DOHH2 (cell line): ENCODE measurements at regions not wholly inside any gene's neighbourhood (a gene's known extent, or its start where the extent isn't known, plus 50 kb on each side); places are given as distances from the start of the nearest gene placed in this dataset.

Source experiments
- H3F3A ChIP-seq: fragments of 200-600 bp; sonication (generic), shearing (Covaris generic); 2 replicates; pipeline ENCODE4 v1.6.0; 2016; ENCODE audit warnings: antibody characterized with exemption, mild to moderate bottlenecking; ENCODE audit not compliant: control insufficient read depth, insufficient read depth
- H3K27ac ChIP-seq: fragments of 200-600 bp; sonication (generic); 2 replicates; pipeline ENCODE4 v1.5.1; 2014; ENCODE audit warnings: low read depth, mild to moderate bottlenecking, low read length, moderate library complexity
- H3K27me3 ChIP-seq: fragments of 200-600 bp; sonication (generic); 2 replicates; pipeline ENCODE4 v1.6.1; 2014; ENCODE audit warnings: mild to moderate bottlenecking, low read length, mixed read lengths; ENCODE audit not compliant: control insufficient read depth
- H3K36me3 ChIP-seq: fragments of 200-600 bp; sonication (generic); 2 replicates; pipeline ENCODE4 v1.6.1; 2014; ENCODE audit warnings: mild to moderate bottlenecking, low read length, moderate library complexity, mixed read lengths; ENCODE audit not compliant: control insufficient read depth
- H3K4me1 ChIP-seq: fragments of 200-600 bp; sonication (generic); 2 replicates; pipeline ENCODE4 v1.6.1; 2014; ENCODE audit warnings: mild to moderate bottlenecking, low read length, mixed read lengths; ENCODE audit not compliant: control insufficient read depth
- H3K4me2 ChIP-seq: fragments of 200-600 bp; sonication (generic); 2 replicates; pipeline ENCODE4 v1.6.0; 2014; ENCODE audit warnings: mild to moderate bottlenecking, low read length, moderate library complexity
- H3K4me3 ChIP-seq: fragments of 200-600 bp; sonication (generic); 2 replicates; pipeline ENCODE4 v1.5.1; 2014; ENCODE audit warnings: mild to moderate bottlenecking, low read length, mixed read lengths
- H3K79me2 ChIP-seq: fragments of 200-600 bp; sonication (generic); 2 replicates; pipeline ENCODE4 v1.6.1; 2014; ENCODE audit warnings: mild to moderate bottlenecking, low read length, mixed read lengths; ENCODE audit not compliant: control insufficient read depth
- H3K9me2 ChIP-seq: fragments of 200-600 bp; sonication (generic); replicated peaks from 2 replicates; pipeline ENCODE4 v1.6.1; 2014; ENCODE audit warnings: mild to moderate bottlenecking, low read length, mixed read lengths; ENCODE audit not compliant: control insufficient read depth
- H3K9me3 ChIP-seq: fragments of 200-600 bp; sonication (generic); 2 replicates; pipeline ENCODE4 v1.6.1; 2014; ENCODE audit warnings: antibody characterized with exemption, low read length, mixed read lengths; ENCODE audit not compliant: control insufficient read depth, insufficient read depth
- H4K20me1 ChIP-seq: fragments of 200-600 bp; sonication (generic); 2 replicates; pipeline ENCODE4 v1.6.0; 2014; ENCODE audit warnings: low read depth, mild to moderate bottlenecking, antibody characterized with exemption, low read length, moderate library complexity; ENCODE audit not compliant: control insufficient read depth, insufficient read depth
- EZH2phosphoT487 ChIP-seq: fragments of 200-600 bp; sonication (generic); IDR thresholded peaks from 2 replicates; pipeline ENCODE4 v1.6.1; 2017; ENCODE audit warnings: borderline replicate concordance, mild to moderate bottlenecking, antibody characterized with exemption, low read length, moderate library complexity, mixed read lengths
- TF ChIP-seq, protein P1 (sequence below): fragments of 200-600 bp; sonication (generic); IDR thresholded peaks from one replicate; pipeline ENCODE4 v1.5.1; 2014; ENCODE audit warnings: antibody characterized with exemption, mild to moderate bottlenecking, low read depth, low read length; ENCODE audit not compliant: poor library complexity, severe bottlenecking

DNA sequence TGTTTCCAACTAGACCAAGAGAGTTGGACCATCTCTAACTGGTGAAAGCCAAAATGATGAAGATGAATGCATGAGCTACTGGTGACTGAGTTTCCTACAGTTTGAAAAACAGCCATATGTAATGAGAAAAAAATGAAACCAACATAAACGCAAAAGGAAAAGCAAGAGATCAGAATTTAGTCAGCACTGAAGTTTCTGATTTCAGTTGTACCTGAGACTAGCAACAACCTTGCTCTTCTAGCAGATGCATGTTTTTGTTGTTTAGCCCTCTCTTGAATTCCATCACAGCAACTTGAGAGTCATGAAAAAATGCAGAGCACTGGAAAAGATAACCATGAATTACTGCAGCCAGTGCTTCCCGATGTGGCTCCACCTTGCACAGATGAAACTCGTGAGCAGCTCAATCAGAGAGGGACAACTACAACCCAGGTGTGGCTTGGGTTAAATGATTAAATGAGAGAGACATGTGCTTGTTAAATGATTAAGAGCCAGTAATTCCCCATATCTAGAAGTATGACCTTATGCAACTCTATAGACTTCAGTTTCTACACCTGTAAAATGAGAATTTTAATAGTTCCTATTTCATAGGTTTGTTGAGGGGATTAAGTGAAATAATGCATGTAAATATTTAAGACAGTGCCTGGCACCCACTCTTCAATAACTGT is 104.8 kb downstream of the ELOVL4 start:
- no peaks in the 10 kb centered on the region for H3K9me3 ChIP-seq
- no peak overlapping the region for H3K4me3 ChIP-seq
- no peaks in the 10 kb centered on the region for H3K79me2 ChIP-seq
- no peaks in the 10 kb centered on the region for H3K36me3 ChIP-seq
- no peak overlapping the region for H3K27ac ChIP-seq
- H3F3A ChIP-seq, result no peaks in the 10 kb centered on the region
- no peaks in the 10 kb centered on the region for H3K4me1 ChIP-seq
- TF ChIP-seq EZH2phosphoT487, result no peak
- TF ChIP-seq, protein P1, sequence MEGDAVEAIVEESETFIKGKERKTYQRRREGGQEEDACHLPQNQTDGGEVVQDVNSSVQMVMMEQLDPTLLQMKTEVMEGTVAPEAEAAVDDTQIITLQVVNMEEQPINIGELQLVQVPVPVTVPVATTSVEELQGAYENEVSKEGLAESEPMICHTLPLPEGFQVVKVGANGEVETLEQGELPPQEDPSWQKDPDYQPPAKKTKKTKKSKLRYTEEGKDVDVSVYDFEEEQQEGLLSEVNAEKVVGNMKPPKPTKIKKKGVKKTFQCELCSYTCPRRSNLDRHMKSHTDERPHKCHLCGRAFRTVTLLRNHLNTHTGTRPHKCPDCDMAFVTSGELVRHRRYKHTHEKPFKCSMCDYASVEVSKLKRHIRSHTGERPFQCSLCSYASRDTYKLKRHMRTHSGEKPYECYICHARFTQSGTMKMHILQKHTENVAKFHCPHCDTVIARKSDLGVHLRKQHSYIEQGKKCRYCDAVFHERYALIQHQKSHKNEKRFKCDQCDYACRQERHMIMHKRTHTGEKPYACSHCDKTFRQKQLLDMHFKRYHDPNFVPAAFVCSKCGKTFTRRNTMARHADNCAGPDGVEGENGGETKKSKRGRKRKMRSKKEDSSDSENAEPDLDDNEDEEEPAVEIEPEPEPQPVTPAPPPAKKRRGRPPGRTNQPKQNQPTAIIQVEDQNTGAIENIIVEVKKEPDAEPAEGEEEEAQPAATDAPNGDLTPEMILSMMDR, result no peak
- H3K9me2 ChIP-seq, result no peaks in the 10 kb centered on the region
- no peaks in the 10 kb centered on the region for H3K27me3 ChIP-seq
- H4K20me1 ChIP-seq, result no peaks in the 10 kb centered on the region
- no peak overlapping the region for H3K4me2 ChIP-seq

- Histone ChIP-seq H3K79me2 (no peaks in the 10 kb centered on the region), H3K9me2 (no peaks in the 10 kb centered on the region), H3K36me3 (no peaks in the 10 kb centered on the region), H3K9me3 (no peaks in the 10 kb centered on the region), H3K4me2 (no peak overlapping the region), H3K27ac (no peak overlapping the region), H3K27me3 (no peaks in the 10 kb centered on the region), H3K4me3 (no peak overlapping the region), H3F3A (no peaks in the 10 kb centered on the region), H4K20me1 (no peaks in the 10 kb centered on the region), H3K4me1 (no peaks in the 10 kb centered on the region)
- TF ChIP-seq, protein P1, result no peak
- TF ChIP-seq EZH2phosphoT487, result no peak
These were observed 105.6 kb downstream of the ELOVL4 start for GRCh38 chr6:79841577-79842375.

GRCh38 chr6:79838851-79839250 is 108.5 kb downstream of the ELOVL4 start:
- Histone ChIP-seq H3K9me2 (no peaks in the 10 kb centered on the region), H3K27ac (no peak overlapping the region), H3K4me3 (no peak overlapping the region), H3K4me1 (no peaks in the 10 kb centered on the region), H3K36me3 (no peaks in the 10 kb centered on the region), H4K20me1 (no peaks in the 10 kb centered on the region), H3K27me3 (no peaks in the 10 kb centered on the region), H3K4me2 (no peak overlapping the region), H3F3A (no peaks in the 10 kb centered on the region), H3K9me3 (no peaks in the 10 kb centered on the region), H3K79me2 (no peaks in the 10 kb centered on the region)
- no peak for TF ChIP-seq EZH2phosphoT487
- TF ChIP-seq, protein P1, result no peak
